ENCODE measurements at regions not wholly inside any gene's neighbourhood (a gene's known extent, or its start where the extent isn't known, plus 50 kb on each side); places are given as distances from the start of the nearest gene placed in this dataset.

DNA sequence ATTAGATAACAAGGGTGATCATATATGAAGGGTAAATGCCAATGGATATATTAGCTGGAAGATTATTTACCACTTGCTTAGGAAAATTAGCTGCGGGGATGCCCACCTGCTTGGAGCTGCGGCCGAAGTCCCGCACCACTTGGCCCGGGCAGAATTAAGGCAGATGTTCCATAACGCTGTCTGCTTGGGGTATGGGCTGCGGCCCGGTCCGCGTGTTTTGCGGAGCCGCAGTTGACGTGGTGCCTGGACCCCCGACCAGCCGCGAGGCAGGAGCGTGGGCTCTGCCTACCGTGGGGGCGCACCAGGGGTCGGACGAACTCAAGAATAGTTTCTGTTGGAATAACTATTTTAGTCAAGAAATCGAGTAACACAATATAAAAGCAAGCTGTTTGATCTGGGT lies 235.2 kb downstream of the CPXCR1 start:
- POLR2A ChIA-PET, result interaction anchor here (0.6 kb wide), 1 partner anchor 27 kb away, joined by 3 read pairs; no protein-coding TSS in a partner anchor
- Mint-ChIP-seq H3K9me3 (ENCODE audit: unreplicated experiment) (no peaks in the 10 kb centered on the region), H3K36me3 (ENCODE audit: insufficient read depth, unreplicated experiment) (no peaks in the 10 kb centered on the region), H3K4me1 (ENCODE audit: insufficient read depth, unreplicated experiment) (no peaks in the 10 kb centered on the region), H3K4me3 (ENCODE audit: unreplicated experiment) (no peak overlapping the region), H3K27ac (ENCODE audit: low read depth, unreplicated experiment) (no peak overlapping the region), H3K27me3 (ENCODE audit: insufficient read depth, unreplicated experiment) (peaks cover 12% of the 10 kb centered on the region)
- BruUV-seq (replicated peaks), result no TSS peak
- no peak for DNase-seq (ENCODE audit: unreplicated experiment)
- intact Hi-C loops (cut with micrococcal nuclease), result no loop called here
- CTCF ChIA-PET, result no interaction called here
- TF ChIP-seq, protein P1, sequence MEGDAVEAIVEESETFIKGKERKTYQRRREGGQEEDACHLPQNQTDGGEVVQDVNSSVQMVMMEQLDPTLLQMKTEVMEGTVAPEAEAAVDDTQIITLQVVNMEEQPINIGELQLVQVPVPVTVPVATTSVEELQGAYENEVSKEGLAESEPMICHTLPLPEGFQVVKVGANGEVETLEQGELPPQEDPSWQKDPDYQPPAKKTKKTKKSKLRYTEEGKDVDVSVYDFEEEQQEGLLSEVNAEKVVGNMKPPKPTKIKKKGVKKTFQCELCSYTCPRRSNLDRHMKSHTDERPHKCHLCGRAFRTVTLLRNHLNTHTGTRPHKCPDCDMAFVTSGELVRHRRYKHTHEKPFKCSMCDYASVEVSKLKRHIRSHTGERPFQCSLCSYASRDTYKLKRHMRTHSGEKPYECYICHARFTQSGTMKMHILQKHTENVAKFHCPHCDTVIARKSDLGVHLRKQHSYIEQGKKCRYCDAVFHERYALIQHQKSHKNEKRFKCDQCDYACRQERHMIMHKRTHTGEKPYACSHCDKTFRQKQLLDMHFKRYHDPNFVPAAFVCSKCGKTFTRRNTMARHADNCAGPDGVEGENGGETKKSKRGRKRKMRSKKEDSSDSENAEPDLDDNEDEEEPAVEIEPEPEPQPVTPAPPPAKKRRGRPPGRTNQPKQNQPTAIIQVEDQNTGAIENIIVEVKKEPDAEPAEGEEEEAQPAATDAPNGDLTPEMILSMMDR (IDR thresholded peaks at IDR 0.05; ENCODE audit: unreplicated experiment), result no peak

DNA sequence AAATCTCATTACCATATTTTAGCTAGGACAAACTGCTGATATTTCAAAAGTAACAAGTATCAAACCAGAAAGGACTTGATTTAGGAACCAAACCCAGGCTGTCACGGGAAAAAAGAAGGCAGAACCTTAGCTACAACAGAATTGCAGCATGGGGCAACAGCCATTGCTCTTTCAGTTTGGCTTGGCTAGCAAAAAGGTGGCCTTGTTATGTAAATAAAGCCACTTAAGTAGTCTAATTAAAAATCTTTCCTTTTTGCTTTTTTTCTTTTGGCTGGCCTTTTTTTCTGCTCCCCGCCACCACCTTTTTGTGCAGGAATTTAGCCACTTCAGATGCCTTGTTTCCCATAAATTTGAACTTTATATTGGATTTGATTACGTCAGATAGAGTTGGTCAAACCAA lies 235.9 kb downstream of the CPXCR1 start:
- Mint-ChIP-seq H3K27ac (ENCODE audit: low read depth, unreplicated experiment) (no peak overlapping the region), H3K36me3 (ENCODE audit: insufficient read depth, unreplicated experiment) (no peaks in the 10 kb centered on the region), H3K4me1 (ENCODE audit: insufficient read depth, unreplicated experiment) (no peaks in the 10 kb centered on the region), H3K27me3 (ENCODE audit: insufficient read depth, unreplicated experiment) (peaks cover 12% of the 10 kb centered on the region), H3K9me3 (ENCODE audit: unreplicated experiment) (no peaks in the 10 kb centered on the region), H3K4me3 (ENCODE audit: unreplicated experiment) (no peak overlapping the region)
- CTCF ChIA-PET, result no interaction called here
- intact Hi-C loops (cut with micrococcal nuclease), result no loop called here
- no TSS peak for BruUV-seq (replicated peaks)
- no peak for DNase-seq (ENCODE audit: unreplicated experiment)
- POLR2A ChIA-PET, result interaction anchor here (0.7 kb wide), 1 partner anchor 172 kb away, joined by 3 read pairs; no protein-coding TSS in a partner anchor
- TF ChIP-seq, protein P1 (IDR thresholded peaks at IDR 0.05; ENCODE audit: unreplicated experiment), result no peak

DNA sequence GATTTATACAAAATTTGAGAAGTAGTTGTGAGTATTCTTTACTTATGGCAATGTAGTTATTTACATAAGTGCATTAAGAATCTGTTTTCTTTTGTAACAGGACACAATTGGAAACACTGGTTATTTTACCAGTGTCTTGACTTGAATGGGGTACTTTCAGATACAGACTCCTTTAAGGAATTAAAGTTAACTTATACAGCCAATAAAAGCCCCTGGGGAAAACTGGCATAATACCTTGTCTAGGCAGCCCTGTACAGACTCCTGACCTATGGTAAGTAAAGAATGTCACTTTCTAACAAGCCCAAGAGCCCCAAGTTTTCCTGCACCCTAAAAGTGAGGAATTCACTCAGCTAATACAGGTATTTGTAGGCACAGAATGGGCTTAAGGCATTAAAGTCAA lies 241.8 kb downstream of the CPXCR1 start:
- TF ChIP-seq, protein P1 (IDR thresholded peaks at IDR 0.05; ENCODE audit: unreplicated experiment), result no peak
- CTCF ChIA-PET, result no interaction called here
- intact Hi-C loops (cut with micrococcal nuclease), result no loop called here

DNA sequence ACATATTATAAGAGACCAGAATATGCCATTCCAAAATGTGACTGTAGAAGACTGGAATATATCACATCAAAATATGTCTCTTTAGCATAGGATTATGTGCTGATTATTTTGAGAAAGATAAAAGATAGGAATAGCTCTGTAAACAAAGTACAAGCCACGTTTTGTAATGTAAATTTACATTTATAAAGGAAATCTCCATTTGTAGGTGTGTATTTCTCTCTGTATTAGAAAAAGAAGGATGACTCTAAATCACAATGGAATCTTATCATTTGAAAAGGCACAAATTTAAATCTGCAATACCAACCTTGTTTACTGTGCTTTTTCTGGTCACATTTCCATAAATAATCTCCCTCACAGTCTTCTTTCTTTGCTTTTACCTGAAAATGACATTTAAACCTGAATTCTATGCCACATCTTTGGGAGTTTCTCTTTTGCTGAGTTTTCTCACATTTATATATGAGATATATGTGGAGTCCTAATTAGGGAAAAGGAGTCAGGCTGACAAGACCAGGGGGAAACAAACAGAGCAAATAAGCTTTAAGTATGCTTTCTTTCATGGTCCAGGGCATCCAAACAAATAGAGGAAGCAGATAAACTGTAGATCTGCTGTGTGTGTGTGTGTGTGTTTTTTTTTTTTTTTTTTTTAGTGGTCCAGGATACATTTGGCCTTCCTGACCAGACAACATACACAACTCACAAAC lies 244.0 kb downstream of the CPXCR1 start:
- no peak overlapping the region for H3K27ac Mint-ChIP-seq (ENCODE audit: low read depth, unreplicated experiment)
- BruUV-seq (replicated peaks), result no TSS peak
- no peak for DNase-seq (ENCODE audit: unreplicated experiment)
- no peaks in the 10 kb centered on the region for H3K4me1 Mint-ChIP-seq (ENCODE audit: insufficient read depth, unreplicated experiment)
- ChIA-PET POLR2A (no interaction called here), CTCF (no interaction called here)
- no peaks in the 10 kb centered on the region for H3K9me3 Mint-ChIP-seq (ENCODE audit: unreplicated experiment)
- H3K27me3 Mint-ChIP-seq (ENCODE audit: insufficient read depth, unreplicated experiment), result peaks cover 21% of the 10 kb centered on the region
- no peaks in the 10 kb centered on the region for H3K36me3 Mint-ChIP-seq (ENCODE audit: insufficient read depth, unreplicated experiment)
- TF ChIP-seq, protein P1 (IDR thresholded peaks at IDR 0.05; ENCODE audit: unreplicated experiment), result no peak
- intact Hi-C loops (cut with micrococcal nuclease), result no loop called here
- H3K4me3 Mint-ChIP-seq (ENCODE audit: unreplicated experiment), result no peak overlapping the region

More for the DNA sequence above, 241.8 kb downstream of the CPXCR1 start:
- Mint-ChIP-seq H3K27me3 (ENCODE audit: insufficient read depth, unreplicated experiment) (peaks cover 30% of the 10 kb centered on the region), H3K4me3 (ENCODE audit: unreplicated experiment) (no peak overlapping the region), H3K27ac (ENCODE audit: low read depth, unreplicated experiment) (no peak overlapping the region), H3K36me3 (ENCODE audit: insufficient read depth, unreplicated experiment) (no peaks in the 10 kb centered on the region), H3K9me3 (ENCODE audit: unreplicated experiment) (no peaks in the 10 kb centered on the region), H3K4me1 (ENCODE audit: insufficient read depth, unreplicated experiment) (no peaks in the 10 kb centered on the region)
- DNase-seq (ENCODE audit: unreplicated experiment), result no peak
- POLR2A ChIA-PET, result interaction anchor here (0.6 kb wide), 1 partner anchor 28 kb away, joined by 4 read pairs; no protein-coding TSS in a partner anchor
- no TSS peak for BruUV-seq (replicated peaks)
